Amniotic epithelial cell (primary cell): ENCODE measurements at regions not wholly inside any gene's neighbourhood (a gene's known extent, or its start where the extent isn't known, plus 50 kb on each side); places are given as distances from the start of the nearest gene placed in this dataset.
A peak's percentile ranks its signal among the peaks of the same experiment; 100 is the strongest.

Experiments
- DNase-seq: peaks from one replicate; pipeline ENCODE4 v3.0.0-alpha.2; 2010; ENCODE audit warnings: low read depth

GRCh38 chr1:201610858-201611257, 71.9 kb downstream of the NAV1 start:
- DNase-seq: no peak

- DNase-seq: no peak
Observed at GRCh38 chr1:201612645-201613044, 73.7 kb downstream of the NAV1 start.

GRCh38 chr1:201614262-201615015, 75.5 kb downstream of the NAV1 start:
- no peak for DNase-seq

GRCh38 chr1:201617157-201617556, 78.2 kb downstream of the NAV1 start:
- DNase-seq: peak; percentile 70

- no peak for DNase-seq
Observed at GRCh38 chr1:201618389-201618788, 79.5 kb downstream of the NAV1 start.

GRCh38 chr1:201618905-201619304, 80.0 kb downstream of the NAV1 start:
- DNase-seq: no peak

GRCh38 chr1:201619513-201619912, 80.6 kb downstream of the NAV1 start:
- DNase-seq: no peak

- DNase-seq: no peak
Observed at GRCh38 chr1:201622353-201622752, 83.4 kb downstream of the NAV1 start.

GRCh38 chr1:201622824-201623223, 83.9 kb downstream of the NAV1 start:
- DNase-seq: no peak

- DNase-seq: no peak
Observed at GRCh38 chr1:201624741-201625225, 85.9 kb downstream of the NAV1 start.

GRCh38 chr1:201625226-201625761, 86.4 kb downstream of the NAV1 start:
- DNase-seq: peak; percentile 99

GRCh38 chr1:201625851-201626251, 86.9 kb downstream of the NAV1 start:
- no peak for DNase-seq

- DNase-seq: no peak
Observed at GRCh38 chr1:201626629-201627275, 87.8 kb downstream of the NAV1 start.

- DNase-seq: no peak
Observed at GRCh38 chr1:201628490-201628889, 89.6 kb downstream of the NAV1 start.

GRCh38 chr1:201630582-201630981, 91.7 kb downstream of the NAV1 start:
- no peak for DNase-seq

GRCh38 chr1:201631037-201631436, 92.1 kb downstream of the NAV1 start:
- DNase-seq: no peak

GRCh38 chr1:201632364-201632952, 93.5 kb downstream of the NAV1 start:
- DNase-seq: no peak

- no peak for DNase-seq
Observed at GRCh38 chr1:201633297-201633696, 94.4 kb downstream of the NAV1 start.

GRCh38 chr1:201633811-201634210, 94.9 kb downstream of the NAV1 start:
- peak; percentile 80 for DNase-seq

GRCh38 chr1:201634261-201634660, 95.3 kb downstream of the NAV1 start:
- DNase-seq: peak; percentile 74

- DNase-seq: no peak
Observed at GRCh38 chr1:201636097-201636496, 97.2 kb downstream of the NAV1 start.

GRCh38 chr1:201636510-201636971, 97.6 kb downstream of the NAV1 start:
- peak; percentile 43 for DNase-seq
